Effector CD4-positive, alpha-beta T cell (primary cell): ENCODE measurements at regions not wholly inside any gene's neighbourhood (a gene's known extent, or its start where the extent isn't known, plus 50 kb on each side); places are given as distances from the start of the nearest gene placed in this dataset.

Experiments used
- DNase-seq: peaks from one replicate; pipeline ENCODE4 v3.0.0-alpha.2; 2020

DNA sequence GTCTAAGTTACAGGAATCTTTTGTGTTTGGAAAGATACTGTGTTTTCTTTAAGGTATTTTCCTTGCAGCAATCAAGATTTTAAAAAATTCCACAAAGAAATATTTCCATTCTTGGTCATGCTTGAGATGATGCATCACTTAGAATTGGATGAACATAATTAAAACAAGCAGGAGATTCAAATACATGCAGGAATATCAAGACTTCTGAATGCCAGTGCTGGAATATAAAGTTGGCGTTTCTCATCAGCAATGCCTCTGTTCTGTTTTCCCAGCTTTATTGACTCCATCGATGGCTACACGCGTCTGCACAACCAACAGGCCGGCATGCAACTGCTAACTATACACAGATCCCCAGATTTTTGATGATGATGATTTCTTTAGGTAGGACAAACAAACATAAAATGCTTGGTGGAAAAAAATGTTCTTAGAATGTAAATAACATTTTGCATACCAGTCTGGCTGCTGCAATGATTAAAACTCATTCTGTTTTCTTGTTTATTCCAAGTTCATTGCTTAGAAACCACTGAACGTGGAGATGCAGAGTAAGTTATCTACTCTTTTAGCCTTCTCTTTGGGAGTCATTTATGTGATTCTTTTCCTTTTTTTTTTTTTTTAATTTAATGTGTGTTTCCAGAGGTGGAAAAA, 91.3 kb upstream of the FAM171A1 start:
- no peak for DNase-seq

DNA sequence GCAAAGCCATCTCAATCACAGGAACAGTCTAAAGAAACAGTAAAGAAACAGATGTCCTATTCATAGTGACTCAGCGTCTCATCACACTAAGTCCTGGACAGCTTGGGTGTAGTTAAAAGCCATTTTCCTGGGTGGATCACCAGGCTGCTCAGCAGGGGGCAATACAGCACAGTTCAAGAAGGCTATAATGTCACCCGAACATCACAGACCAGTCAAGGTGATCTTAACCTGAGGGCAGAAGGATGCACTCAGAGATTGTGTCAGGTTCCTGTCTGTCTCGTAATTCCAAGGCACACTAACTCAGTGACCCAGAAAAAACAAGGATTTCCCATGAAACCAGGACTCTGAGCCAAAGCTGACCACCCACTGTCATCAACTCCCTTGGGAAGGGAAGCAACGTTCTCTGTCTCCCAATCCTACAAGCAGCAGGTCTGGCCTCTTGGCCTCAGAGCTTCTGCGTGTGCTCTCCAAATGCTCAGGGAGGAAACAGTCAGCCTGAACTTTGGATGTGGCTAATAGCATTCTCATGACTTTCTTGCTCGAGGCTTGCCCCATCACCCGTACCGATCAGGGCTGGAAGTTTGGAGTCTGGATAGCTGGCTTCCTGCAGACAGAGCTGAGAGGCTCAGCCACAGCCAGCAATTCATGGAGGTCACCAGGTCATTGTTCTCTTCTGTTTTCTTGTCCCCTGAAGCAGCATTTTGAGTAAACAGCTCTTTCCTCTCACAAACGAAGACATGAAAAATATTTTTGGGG, 90.4 kb upstream of the FAM171A1 start:
- DNase-seq, result no peak

DNA sequence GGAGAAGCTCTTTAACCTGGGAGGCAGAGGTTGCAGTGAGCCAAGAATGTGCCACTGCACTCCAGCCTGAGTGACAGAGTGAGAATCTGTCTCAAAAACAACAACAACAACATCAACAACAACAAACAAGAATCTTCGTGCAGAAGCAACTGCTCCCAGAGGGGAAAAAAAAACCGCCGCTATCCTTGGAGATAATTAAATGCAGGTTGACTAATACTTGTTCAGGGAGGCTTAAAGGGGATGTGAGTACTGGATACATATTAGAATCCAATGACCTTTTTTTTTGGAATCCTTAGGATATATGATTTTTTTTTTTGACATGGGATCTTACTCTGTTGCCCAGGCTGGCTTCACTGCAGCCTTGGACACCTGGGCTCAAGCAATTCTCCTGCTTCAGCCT, 89.6 kb upstream of the FAM171A1 start:
- DNase-seq, result no peak

DNA sequence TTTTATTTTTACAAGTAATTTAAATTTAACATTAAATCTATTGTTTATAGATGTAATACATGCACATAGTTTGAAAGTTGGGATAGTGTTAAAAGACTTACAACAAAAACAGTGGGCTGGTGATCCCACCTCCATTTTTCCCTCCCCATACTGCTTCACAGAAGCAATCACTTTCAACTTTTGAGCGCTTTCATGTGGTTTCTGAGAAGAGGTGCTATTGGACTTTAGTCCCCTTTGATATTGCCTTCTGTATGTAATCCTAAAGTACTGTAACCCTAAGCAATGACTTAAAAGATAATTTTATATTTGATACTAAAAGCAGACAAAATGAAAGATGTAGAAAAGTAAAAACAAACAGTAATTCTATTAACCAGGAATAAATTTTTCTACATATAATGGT, 88.1 kb upstream of the FAM171A1 start:
- DNase-seq, result no peak

DNA sequence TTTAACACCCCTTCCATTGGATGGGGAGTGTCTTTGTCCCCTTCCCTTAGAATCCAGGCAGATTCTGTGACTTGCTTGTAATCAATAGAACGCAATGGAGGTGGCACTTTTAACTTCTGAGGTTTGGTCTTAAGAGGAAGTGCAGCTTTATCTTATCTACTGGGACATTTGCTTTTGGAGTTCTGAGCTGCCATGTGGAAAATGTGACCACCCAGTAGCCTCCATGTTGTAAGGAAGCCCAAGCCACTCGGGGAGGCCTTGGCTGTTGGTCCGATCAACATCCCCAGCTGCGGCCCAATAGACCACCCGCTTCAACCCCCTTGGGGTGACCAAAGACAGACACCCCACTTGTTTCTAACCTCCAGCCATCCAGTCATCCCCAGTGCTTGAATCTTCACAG, 86.3 kb upstream of the FAM171A1 start:
- no peak for DNase-seq

DNA sequence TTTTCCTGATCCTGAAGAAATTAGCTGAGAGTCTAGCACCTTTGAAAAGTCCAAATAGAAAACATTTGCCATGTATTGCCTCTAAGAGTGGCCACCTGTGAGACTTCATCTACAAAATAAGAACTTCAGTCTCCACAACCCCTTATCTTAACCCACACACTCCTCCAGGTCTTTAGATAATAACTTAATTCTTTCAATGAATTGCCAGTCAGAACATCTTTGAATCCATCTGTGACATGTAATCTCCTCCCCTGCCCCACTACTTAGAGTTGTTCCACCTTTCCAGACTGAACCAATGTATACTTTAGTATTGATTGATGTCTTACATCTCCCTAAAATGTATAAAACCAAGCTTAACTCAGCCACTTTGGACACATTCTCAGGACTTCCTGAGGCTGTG, 84.4 kb upstream of the FAM171A1 start:
- DNase-seq, result no peak

DNA sequence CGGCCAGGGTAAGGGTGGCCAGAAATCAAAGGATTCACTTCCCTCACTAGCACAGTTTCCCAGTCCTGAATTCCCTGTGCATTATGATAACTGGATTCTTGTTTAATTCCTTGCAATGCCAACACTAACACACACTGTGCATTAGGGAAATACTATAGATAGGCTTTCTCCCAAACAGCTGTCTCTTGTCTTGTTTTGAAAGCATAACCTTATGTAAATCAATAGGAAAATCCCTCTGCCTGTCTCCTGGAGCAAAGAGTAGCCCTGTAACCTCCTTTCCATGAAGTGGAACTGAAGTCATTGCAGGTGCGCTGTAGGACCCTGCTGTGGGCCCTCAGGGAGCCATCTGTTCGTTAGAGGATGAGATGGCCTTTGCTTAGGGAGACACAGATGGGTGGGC, 82.8 kb upstream of the FAM171A1 start:
- no peak for DNase-seq

DNA sequence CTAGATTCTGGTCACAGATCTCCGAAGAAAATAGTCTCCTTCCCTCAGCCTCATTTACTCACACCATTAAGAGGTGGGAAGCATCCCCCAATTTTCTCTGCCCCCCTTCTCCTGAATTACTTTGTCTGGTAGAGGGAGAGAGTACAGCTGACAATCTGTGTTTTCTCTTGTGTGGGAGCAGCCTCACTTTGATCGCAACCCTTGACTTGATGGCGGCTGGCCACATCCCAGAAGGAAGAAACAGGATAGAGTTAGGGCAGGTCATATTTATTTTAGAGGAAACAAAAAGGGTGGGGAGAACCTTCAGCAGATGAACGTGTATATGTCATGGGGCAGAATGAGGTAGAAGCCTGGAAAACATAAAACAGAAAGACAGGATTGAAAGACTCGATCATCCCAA, 82.4 kb upstream of the FAM171A1 start:
- DNase-seq, result no peak

DNA sequence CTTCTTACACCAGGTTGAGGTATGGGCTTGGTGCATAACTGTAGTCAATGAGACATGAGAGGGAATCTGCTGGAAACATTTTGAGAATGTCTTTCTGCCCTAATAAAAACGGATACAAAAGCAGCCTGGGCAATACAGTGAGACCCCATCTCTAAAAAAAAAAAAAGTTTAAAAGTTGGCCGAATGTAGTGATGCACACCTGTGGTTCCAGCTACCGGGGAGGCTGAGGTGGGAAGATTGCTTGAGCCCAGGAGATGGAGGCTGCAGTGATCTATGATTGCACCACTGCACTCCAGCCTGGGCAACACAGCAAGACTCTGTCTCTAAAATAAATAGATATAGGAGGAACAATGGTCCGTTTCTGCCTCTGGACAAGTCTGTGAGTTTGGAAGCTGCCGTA, 81.5 kb upstream of the FAM171A1 start:
- no peak for DNase-seq

DNA sequence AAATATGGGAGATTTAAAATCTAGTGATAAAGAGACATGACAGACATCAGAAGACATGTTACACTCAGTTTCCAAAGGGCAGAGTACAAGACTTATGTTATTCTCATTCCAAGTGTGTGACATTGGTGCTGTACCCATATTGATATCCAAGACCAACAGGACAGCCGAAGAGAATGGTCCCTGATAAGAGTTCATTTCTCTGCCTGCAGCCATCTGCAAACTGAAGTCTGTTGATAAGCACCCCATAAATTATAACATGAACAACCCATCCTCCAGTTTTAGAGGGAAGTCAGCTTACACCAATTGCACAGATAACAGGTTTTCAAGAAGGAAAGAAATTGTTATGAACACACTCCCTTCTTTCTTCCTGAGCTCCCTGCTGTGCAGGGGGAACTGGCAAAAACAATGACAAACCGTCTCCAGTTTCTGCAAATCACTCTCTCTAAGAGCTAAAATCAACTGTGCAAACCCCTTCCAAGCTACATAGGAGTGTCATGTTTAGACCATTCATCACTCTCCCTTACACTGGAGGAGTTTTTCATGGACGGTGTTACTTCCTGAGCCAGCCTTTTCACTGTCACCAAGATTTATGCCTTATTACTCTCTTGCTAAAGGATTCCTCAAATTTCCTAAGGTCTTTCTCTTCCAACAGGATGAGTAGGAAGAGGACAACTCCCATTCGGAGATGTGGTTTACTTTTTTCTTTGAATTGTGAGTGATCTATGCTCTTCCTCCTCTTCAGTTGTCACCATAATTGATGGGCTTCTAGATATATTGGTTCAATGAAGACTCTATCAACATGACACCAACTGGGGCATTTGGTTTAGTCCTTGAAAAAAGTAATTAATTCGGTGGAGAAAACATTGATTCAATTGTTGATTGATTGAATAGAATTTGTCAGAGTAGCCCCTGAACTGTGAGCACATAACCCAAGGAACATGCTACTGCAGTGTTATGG, 80.3 kb upstream of the FAM171A1 start:
- DNase-seq, result no peak

DNA sequence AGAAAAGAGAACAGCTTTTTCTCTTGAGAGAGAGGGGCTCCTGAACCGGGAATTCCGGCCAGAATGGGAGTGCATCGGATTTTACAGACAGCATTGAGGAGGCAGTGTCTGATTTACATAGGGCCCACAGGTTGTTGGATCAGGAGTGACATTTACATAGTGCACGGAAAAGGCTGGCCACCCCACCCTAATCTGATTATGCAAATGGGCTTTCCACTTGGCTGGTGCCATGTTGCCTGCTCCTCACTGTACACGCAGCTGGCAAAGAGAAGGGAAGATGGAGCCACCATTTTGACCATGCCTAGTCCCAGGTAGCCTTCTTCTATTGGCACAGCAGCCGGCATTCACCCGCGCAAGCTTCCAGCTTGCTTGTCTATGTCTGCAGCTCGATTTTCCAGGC, 77.5 kb upstream of the FAM171A1 start:
- DNase-seq, result no peak

DNA sequence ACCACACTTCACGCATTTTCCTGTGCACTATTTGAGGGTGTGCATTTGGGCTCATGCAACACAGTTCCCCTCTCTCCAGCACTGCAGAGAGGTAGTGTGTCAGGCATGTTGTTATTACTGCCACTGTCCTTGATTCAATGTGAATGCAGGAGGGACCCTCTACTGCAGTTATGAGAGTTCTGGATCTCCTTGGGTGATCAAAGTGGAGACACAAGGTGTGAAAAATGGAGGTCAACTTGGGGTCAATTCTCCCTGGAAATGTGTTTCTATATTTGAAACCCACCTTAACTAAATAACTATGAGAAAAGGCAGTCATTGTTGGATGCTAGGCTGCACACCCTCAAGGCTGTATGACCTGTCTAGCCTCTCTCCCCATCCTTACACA, 73.9 kb upstream of the FAM171A1 start:
- no peak for DNase-seq

DNA sequence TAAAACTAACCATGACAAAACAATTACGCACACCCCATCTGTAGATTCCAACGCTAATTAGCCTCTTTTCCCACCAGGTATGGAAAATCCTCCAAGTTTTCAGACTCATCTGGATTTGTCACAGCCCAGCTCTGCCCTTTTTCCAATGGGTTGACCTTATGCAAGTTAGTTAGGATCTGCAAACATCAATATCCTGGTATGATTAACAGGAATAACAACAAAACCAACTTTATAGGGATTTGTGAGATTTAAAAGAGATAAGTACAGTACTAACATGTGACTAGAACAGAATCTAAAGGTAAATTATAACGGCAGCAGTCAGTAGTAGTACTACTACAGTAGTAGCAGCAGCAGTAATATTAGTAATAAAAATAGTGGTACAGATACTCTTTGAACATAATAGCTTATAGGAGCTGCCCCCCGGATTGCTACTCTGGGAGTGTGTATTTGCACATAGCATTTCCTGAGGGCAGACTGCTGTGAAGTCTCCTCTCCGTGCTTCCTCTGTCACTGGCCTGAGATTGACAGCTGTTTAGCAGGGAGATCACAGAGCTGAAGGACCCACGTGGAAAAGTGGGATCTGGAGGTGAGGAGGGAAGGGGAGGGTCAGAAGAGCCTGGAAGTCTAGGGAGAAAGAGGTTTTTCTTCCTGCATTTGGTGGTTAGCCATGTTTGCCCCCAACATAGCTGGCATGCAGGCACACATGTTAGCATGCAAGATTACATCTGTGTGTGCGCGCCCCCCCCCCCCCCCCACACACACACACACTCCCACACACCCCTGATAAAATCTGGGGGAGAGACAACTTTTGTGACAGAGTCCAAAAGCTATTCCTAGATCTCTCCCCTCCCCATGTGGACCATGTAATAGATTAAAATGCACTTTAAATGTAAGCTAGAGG, 73.3 kb upstream of the FAM171A1 start:
- no peak for DNase-seq

DNA sequence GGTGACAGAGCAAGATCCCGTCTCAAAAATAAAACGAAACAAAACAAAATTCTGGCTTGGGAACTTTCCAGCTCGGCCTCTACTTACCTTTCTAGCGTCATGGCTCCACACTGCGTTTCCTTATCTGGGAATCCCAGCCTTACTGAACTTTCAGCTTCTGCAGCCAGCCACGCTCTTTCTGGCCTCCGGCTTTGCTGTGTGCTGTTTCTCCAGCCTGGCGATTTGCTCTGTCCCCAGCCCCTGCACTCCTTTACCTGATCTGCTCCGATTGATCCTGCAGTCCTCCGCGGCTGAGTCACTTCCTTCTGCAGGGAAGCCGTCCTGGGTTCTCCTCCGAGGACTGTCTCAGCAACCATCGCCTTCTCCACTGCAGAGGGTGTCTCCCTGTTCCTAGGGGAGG, 71.0 kb upstream of the FAM171A1 start:
- no peak for DNase-seq

DNA sequence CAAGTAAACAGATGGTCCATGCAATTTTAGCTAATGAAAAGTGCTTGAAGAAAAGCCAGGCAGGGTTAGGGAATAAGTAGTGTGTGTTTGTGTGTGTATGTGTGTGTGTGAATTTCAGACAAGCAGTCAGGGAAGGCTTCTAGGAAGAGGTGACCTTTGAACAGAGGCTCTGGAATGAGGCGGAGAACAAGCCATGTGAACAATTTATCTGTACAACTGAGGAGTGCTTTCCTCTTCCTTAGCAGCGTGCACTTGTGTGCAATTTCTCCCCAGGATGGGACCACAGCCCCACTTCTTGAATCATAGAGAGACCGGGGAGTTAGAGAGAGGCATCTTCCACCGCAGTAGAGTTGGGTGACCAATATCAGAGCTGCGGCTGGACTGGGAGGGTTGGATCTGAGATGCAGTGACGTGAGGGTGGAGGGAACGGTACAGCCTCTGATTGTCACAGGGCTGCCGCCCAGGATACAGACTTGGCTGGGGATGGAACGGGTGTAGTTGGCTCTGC, 69.2 kb upstream of the FAM171A1 start:
- DNase-seq, result no peak

DNA sequence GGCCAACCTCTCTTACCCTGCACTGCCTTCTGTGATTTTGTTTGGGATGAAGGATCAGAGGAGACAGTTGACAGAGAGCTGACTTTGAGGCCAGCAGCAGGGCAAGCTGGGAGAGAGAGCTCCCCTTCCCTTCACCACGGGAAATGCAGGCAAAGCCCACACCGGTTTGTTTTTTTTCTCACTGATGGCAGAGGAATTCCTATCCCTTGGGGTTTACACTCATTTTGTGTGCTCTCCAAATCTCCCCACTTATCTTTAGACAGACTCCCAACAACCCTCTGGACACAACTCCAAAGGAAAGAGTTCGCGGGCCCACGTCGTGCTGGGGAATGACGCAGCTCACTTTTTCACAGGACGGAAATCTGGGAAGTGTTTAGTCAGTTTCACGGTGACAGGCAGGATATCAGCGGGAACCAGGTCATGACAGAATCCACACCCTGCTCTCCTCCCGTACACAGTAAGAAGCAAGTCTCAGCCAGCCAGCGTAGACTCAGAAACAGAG, 68.3 kb upstream of the FAM171A1 start:
- no peak for DNase-seq

DNA sequence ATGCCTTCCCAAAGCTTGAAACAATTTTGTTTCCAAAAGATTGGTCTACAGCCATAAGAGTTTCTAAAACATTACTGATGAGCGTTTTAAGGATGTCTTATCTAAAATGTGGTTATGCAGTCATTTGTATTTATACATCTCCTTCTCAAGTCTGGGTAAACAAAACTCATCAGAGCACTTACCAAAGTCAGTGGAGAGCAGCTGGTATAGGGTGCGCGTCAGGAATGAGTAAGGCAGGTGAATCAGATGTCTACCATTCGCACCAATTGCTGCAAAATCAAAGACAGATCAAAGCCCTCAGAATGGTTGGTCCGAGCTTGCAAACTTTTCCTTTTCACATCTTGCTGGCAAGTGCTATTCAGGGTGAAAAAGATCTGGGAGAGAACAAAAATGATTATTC, 65.6 kb upstream of the FAM171A1 start:
- DNase-seq, result no peak

DNA sequence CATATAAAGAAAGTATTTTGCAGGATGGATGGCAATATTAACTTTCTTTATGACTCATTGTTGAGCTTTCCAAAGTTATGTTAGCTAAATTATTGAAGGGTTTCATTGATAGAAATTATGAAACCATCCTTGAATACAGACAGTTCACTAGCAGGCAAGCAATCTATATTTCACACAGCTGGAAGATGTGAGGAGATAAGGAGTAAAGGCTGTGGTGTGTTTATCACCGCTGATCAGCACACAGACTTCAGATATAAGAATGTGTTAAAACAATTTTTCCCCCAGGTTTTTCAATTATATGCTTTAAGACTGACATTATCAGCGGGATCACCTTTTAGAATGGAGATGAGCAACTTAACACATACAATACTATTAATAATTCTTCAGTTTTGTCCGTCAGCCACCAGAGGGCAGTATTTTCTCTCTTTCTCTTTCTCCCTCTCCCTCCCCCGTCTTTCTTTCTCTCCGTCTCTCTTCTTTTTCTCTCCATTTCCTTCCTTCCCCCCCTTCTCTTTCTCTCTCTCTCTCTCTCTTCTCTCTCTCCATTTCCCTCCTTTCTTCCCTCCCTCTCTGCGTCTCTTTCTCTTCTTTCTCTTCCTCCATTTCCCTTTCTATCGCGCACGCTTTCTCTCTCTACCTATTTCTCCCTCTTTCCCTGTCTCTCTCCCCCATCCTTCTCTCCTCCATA, 62.9 kb upstream of the FAM171A1 start:
- DNase-seq, result peak; percentile 19

DNA sequence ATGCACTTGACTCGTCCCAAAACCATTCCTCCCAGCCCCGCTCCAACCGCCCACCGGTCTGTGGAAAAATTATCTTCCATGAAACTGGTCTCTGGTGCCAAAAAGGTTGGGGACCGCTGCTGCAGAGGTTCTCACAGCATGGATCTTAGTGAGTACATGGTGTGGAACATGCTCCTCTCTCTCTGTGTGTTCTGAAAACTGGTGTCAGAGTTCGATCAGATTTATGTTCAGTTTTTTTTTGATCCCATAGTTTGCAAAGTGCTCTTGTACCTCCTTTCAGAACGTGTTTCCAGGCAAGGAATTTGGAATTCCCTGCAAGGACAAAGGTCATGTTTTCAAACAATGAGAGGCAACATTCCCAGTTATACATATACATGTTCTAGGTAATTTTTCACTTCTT, 61.2 kb upstream of the FAM171A1 start:
- no peak for DNase-seq

DNA sequence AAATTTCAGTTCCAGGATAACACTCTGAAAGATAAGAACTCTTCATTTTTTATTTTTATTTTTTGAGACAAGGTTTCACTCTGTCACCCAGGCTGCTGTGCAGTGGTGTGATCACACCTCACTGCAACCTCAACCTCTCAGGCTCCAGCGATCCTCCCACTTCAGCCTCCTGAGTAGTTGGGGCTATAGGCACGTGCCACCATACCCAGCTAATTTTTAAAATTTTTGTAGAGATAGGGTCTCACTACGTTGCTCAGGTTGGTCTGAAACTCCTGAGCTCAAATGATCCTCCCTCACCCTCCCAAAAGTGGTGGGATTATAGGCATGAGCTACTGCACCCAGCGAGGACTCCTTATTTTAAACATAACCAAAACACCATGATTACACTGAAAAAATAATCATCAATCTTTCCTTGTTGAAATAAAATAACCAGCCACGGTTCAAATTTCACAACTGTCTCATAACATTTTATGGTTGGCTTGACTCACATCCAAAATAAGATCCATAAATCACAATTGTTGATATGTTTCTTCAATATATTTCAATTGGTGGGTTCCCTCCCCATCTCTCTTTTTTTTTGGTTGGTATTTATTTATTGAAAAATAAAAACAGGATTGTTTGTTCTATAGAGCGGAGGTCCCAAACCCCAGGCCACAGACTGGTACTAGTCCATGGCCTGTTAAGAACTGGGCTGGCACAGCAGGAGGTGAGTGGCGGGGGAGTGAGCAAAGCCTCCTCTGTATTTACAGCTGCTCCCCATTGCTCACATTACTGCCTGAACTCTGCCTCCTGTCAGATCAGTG, 60.1 kb upstream of the FAM171A1 start:
- DNase-seq, result no peak

DNA sequence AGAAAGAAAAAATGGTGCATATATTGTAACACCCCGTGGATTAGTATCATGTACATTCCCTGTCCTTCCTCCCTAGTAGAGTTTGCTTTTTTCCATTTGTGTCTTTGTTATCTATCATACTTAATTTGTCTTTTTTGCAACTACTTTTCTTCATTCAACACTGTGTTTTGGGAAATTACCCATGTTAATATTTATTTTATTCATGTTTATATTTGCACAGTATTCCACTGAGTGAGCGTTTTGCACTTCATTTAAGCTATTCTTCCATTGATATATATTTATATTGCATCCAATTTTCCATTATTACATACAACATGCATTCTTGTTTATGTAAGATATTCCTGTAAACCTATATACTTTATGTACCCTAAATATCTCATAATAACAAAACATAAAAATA, 57.6 kb upstream of the FAM171A1 start:
- DNase-seq, result no peak
